Right atrium auricular region (tissue), 2 donors: ENCODE measurements at regions not wholly inside any gene's neighbourhood (a gene's known extent, or its start where the extent isn't known, plus 50 kb on each side); places are given as distances from the start of the nearest gene placed in this dataset.
"Not testable (repeated sequence)": the region's sequence is repeated elsewhere in the genome, so short reads cannot be mapped to it uniquely, and the experiment has no call there.

Experiments used
- DNase-seq: peaks from one replicate; pipeline ENCODE4 v3.0.0-alpha.2; 2019; ENCODE audit warnings: low spot score
- H3K27ac ChIP-seq, 2 donors: fragments of 200-600 bp; sonication (generic); 1 replicate in 1 of 2; 2 replicates in 1 of 2; pipeline ENCODE4 v1.5.1; 2016 to 2019
- H3K27me3 ChIP-seq, 2 donors: fragments of 200-600 bp; sonication (generic); one replicate each; pipeline versions ENCODE4 v1.5.1 to v1.6.0; 2017 to 2019
- H3K36me3 ChIP-seq: fragments of 200-600 bp; sonication (generic); one replicate; pipeline ENCODE4 v1.5.1; 2016
- H3K4me1 ChIP-seq, 2 donors: fragments of 200-600 bp; sonication (generic); one replicate each; pipeline versions ENCODE4 v1.5.1 to v1.6.0; 2017 to 2019
- H3K4me3 ChIP-seq, 2 donors: fragments of 200-600 bp; sonication (generic); 1 replicate in 1 of 2; 2 replicates in 1 of 2; pipeline ENCODE4 v1.5.1; 2017 to 2019; ENCODE audit warnings: mild to moderate bottlenecking in 1 of 2, moderate library complexity in 1 of 2
- H3K9me3 ChIP-seq, 2 donors: fragments of 200-600 bp; sonication (generic); one replicate each; pipeline ENCODE4 v1.5.1; 2019
- TF ChIP-seq, protein P1 (sequence below), 2 donors: fragments of 200-600 bp; sonication (generic); IDR thresholded peaks; one replicate each; pipeline ENCODE4 v1.5.1; 2019; ENCODE audit warnings: antibody characterized with exemption in 2 of 2

DNA sequence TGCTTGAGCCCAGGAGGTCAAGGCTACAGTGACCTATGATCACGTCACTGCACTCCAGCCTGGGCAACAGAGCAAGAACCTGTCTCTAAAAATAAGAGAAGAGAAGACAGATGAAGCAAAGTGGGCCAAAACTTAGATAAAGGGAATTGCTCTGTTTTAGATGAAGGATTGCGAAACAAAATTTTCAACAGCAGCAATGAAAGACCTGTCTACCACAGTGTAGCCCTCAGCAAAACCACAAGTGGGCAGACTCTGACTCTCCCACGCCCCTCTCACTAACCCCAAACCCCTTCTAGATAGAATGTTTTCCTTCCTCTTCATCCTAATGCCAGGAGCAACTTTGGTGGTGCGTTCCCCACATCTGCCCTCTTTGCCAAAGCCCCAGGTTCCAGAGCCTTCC, 105.6 kb upstream of the ALDH3B2 start:
- Histone ChIP-seq H3K27ac (no peak overlapping the region), H3K27me3 (no peaks in the 10 kb centered on the region), H3K9me3 (no peaks in the 10 kb centered on the region), H3K36me3 (no peaks in the 10 kb centered on the region), H3K4me3 (no peak overlapping the region), H3K4me1 (no peaks in the 10 kb centered on the region)
- no peak for DNase-seq
- TF ChIP-seq, protein P1, sequence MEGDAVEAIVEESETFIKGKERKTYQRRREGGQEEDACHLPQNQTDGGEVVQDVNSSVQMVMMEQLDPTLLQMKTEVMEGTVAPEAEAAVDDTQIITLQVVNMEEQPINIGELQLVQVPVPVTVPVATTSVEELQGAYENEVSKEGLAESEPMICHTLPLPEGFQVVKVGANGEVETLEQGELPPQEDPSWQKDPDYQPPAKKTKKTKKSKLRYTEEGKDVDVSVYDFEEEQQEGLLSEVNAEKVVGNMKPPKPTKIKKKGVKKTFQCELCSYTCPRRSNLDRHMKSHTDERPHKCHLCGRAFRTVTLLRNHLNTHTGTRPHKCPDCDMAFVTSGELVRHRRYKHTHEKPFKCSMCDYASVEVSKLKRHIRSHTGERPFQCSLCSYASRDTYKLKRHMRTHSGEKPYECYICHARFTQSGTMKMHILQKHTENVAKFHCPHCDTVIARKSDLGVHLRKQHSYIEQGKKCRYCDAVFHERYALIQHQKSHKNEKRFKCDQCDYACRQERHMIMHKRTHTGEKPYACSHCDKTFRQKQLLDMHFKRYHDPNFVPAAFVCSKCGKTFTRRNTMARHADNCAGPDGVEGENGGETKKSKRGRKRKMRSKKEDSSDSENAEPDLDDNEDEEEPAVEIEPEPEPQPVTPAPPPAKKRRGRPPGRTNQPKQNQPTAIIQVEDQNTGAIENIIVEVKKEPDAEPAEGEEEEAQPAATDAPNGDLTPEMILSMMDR (IDR thresholded peaks at IDR 0.05): no peak

DNA sequence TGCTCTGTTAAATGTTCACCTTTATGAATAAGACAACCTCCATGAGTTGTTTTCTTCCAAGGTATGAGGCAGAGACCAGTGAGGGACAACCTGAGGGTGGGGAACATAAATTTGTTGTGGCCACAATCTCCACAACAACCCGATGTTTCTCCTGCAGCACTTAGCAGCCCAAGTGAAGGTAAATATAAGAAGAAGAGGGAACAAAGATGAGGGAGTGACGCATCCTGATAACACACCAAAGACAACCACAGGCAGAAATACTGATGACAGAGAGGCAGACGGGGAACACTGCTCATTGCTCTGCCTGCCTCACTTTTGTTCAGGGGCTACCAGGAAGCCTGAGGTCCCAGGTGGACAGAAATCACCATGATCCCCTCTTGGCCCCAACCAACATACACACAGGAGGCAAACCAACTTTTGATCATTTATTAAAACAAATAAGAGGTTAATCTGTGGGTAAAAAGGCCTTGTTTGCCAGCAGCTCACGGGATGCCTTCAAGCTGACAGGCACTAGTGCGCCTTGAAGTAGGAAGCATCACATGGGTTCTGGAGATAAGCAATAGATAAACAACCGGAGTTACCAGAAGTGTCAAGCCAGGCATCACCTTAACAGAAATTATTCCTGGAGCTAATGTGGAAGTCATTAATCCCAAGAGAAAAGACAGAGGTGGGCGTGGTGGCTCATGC, 104.9 kb upstream of the ALDH3B2 start:
- H3K27ac ChIP-seq, H3K4me3 ChIP-seq, H3K9me3 ChIP-seq, H3K27me3 ChIP-seq, H3K36me3 ChIP-seq, DNase-seq, H3K4me1 ChIP-seq: not testable (repeated sequence)

DNA sequence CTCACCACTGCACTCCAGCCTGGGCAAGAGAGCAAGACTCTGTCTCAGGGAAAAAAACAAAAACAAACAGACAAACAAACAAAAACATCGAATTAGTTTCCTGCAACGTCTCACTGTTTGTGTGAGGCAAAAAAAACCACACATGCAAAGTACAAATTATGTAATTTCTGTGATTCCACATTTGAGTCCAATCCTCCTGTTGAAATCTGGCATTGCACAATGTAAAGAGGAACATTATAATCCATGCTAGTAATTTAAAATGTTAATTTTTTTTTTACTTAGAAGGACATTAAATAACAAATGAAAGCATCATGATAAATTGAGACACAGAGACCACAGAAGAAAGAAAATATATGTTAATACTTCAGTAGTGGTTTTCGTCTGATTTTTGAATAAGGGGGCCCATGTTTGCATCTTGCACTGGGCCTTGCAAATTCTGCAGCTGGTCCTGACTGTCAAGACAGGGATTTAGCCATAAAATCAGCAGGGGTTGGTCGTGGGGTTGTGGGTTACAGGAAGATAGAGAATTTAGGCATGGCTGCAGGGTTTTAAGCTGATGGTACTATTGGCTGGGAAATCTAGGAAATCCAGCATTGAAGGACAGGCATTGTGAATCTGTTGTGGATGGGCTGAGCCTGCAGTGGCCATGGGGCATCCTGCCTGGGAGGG, 102.6 kb upstream of the ALDH3B2 start:
- TF ChIP-seq, protein P1 (IDR thresholded peaks at IDR 0.05): no peak
- DNase-seq: no peak
- H3K27ac ChIP-seq: no peak overlapping the region
- no peaks in the 10 kb centered on the region for H3K36me3 ChIP-seq
- H3K27me3 ChIP-seq: no peaks in the 10 kb centered on the region
- H3K4me1 ChIP-seq: no peaks in the 10 kb centered on the region
- no peaks in the 10 kb centered on the region for H3K9me3 ChIP-seq
- no peak overlapping the region for H3K4me3 ChIP-seq

DNA sequence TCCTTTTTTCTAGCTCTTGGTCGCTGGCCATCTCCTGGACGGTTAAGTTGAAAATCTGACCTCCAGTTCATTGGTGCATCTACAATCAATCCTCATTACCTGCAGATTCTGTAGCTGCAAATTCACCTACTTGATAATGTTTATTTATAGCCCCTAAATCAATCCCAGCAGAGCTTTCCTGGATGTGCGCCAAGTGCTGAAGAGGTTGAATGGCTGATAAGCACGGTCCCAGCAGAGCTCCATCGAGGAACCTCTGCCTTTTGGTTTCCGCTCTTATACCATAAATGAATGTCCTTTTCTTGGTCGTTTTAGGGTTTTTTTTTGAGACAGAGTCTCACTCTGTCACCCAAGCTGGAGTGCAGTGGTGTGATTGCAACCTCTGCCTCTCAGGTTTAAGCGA, 99.8 kb upstream of the ALDH3B2 start:
- not testable (repeated sequence) for DNase-seq, H3K36me3 ChIP-seq, H3K4me1 ChIP-seq, H3K9me3 ChIP-seq, H3K4me3 ChIP-seq, H3K27me3 ChIP-seq, H3K27ac ChIP-seq

GRCh38 chr11:67768001-67768730, 93.7 kb upstream of the ALDH3B2 start:
- H3K36me3 ChIP-seq, H3K4me3 ChIP-seq, H3K27me3 ChIP-seq, H3K27ac ChIP-seq, DNase-seq, H3K9me3 ChIP-seq, H3K4me1 ChIP-seq: not testable (repeated sequence)

DNA sequence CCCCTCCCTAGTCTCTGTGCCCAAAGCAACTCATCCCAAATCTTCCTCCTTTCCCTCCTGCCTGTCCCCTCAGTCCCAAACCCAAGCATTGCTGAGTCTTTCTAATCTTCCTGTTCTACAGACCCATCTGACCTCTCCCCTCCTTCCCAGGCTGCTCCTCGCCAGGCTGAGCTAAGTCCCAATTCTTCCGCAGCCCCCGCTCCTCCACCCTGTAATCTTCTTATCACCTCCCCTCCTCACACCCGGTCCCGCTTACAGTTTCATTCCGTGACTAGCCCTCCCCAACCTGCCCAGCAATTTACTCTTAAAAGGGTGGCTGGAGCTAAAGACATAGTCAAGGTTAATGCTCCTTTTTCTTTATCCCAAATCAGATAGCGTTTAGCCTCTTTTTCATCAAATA, 86.8 kb upstream of the ALDH3B2 start:
- H3K4me3 ChIP-seq, H3K9me3 ChIP-seq, H3K27me3 ChIP-seq, H3K27ac ChIP-seq, H3K36me3 ChIP-seq, DNase-seq, H3K4me1 ChIP-seq: not testable (repeated sequence)

GRCh38 chr11:67759321-67759720, 84.9 kb upstream of the ALDH3B2 start:
- not testable (repeated sequence) for H3K4me1 ChIP-seq, DNase-seq, H3K27me3 ChIP-seq, H3K27ac ChIP-seq, H3K36me3 ChIP-seq, H3K9me3 ChIP-seq, H3K4me3 ChIP-seq

- not testable (repeated sequence) for H3K27ac ChIP-seq, H3K27me3 ChIP-seq, H3K4me1 ChIP-seq
Measured at GRCh38 chr11:67758467-67758866, 84.0 kb upstream of the ALDH3B2 start.

GRCh38 chr11:67758009-67758408, 83.6 kb upstream of the ALDH3B2 start:
- not testable (repeated sequence) for H3K27ac ChIP-seq, H3K4me3 ChIP-seq, H3K4me1 ChIP-seq, H3K27me3 ChIP-seq, H3K9me3 ChIP-seq, H3K36me3 ChIP-seq, DNase-seq

More at GRCh38 chr11:67758467-67758866, 84.0 kb upstream of the ALDH3B2 start:
- not testable (repeated sequence) for H3K4me3 ChIP-seq, H3K9me3 ChIP-seq, H3K36me3 ChIP-seq, DNase-seq

- not testable (repeated sequence) for H3K4me3 ChIP-seq, DNase-seq
Measured at GRCh38 chr11:67753820-67754219, 79.4 kb upstream of the ALDH3B2 start.

More at GRCh38 chr11:67753820-67754219, 79.4 kb upstream of the ALDH3B2 start:
- H3K27me3 ChIP-seq, H3K4me1 ChIP-seq, H3K27ac ChIP-seq, H3K36me3 ChIP-seq, H3K9me3 ChIP-seq: not testable (repeated sequence)
